Panc1 (cell line): ENCODE measurements at regions not wholly inside any gene's neighbourhood (a gene's known extent, or its start where the extent isn't known, plus 50 kb on each side); places are given as distances from the start of the nearest gene placed in this dataset.

Experiments
- ATAC-seq: fragments of 200-7000 bp; cut with Tn5 transposase; 2 replicates; pipeline ENCODE4 v1.9.1; 2020; ENCODE audit warnings: mild to moderate bottlenecking, moderate library complexity
- BruUV-seq: library from RNA; stranded (reverse); fragments of 400-500 nt; replicated peaks from 2 replicates; lab custom pipeline; 2021; lab: Mats Ljungman, UMichigan
- CTCF ChIA-PET: fragments of 300-600 bp; sonication (Branson Sonifier 250); formaldehyde crosslinking; loops from one replicate; lab custom pipeline; 2022; ENCODE audit warnings: antibody characterized with exemption; lab: Charles Lee
- POLR2A ChIA-PET: fragments of 300-600 bp; sonication (Branson Sonifier 250); formaldehyde crosslinking; loops from one replicate; lab custom pipeline; 2022; ENCODE audit warnings: antibody characterized with exemption; lab: Charles Lee
- DNase-seq: peaks from one replicate; pipeline ENCODE4 v3.0.0-alpha.2; 2010; ENCODE audit warnings: low read depth, low spot score
- H3K27ac ChIP-seq: 2 replicates; pipeline ENCODE4 v1.5.1; 2011; ENCODE audit warnings: mild to moderate bottlenecking, low read length, inconsistent platforms
- H3K27me3 ChIP-seq: fragments of 200-500 bp; sonication (Bioruptor generic); 2 replicates; pipeline ENCODE4 v1.6.0; 2014; ENCODE audit warnings: low read length, inconsistent platforms; ENCODE audit not compliant: control insufficient read depth, insufficient read depth
- H3K36me3 ChIP-seq: fragments of 200-500 bp; sonication (Bioruptor generic); 2 replicates; pipeline ENCODE4 v1.5.1; 2014; ENCODE audit warnings: inconsistent platforms, mild to moderate bottlenecking, low read length, moderate library complexity; ENCODE audit not compliant: control insufficient read depth, insufficient read depth
- H3K4me1 ChIP-seq: 2 replicates; pipeline ENCODE4 v1.5.1; 2011; ENCODE audit warnings: inconsistent platforms, mild to moderate bottlenecking, low read length, moderate library complexity; ENCODE audit not compliant: control insufficient read depth, insufficient read depth
- H3K4me3 ChIP-seq, 2 experiments: 2 replicates each; pipeline ENCODE4 v1.5.1; 2011 to 2012; ENCODE audit warnings: low read depth in 2 of 2, low read length in 2 of 2, mild to moderate bottlenecking in 2 of 2, inconsistent platforms in 1 of 2, moderate library complexity in 1 of 2
- H3K9me3 ChIP-seq: fragments of 200-500 bp; sonication (Bioruptor generic); 2 replicates; pipeline ENCODE4 v1.5.1; 2014; ENCODE audit warnings: low read depth, mild to moderate bottlenecking, inconsistent platforms, low read length, moderate library complexity; ENCODE audit not compliant: control insufficient read depth, insufficient read depth
- CTCF ChIP-seq: fragments of 450-650 bp; IDR thresholded peaks from 2 replicates; pipeline ENCODE4 v1.5.1; 2017; ENCODE audit warnings: mild to moderate bottlenecking
- POLR2AphosphoS5 ChIP-seq: IDR thresholded peaks from 2 replicates; pipeline ENCODE4 v1.6.1; 2012; ENCODE audit warnings: mild to moderate bottlenecking, low read depth, low read length, moderate library complexity
- REST ChIP-seq, 2 experiments: IDR thresholded peaks; 2 replicates each; pipeline ENCODE4 v1.6.1; 2011 to 2012; ENCODE audit warnings: low read depth in 2 of 2, control low read depth in 1 of 2, low read length in 1 of 2, mild to moderate bottlenecking in 1 of 2, moderate library complexity in 1 of 2; ENCODE audit not compliant: insufficient read depth in 1 of 2
- SIN3A ChIP-seq: IDR thresholded peaks from 2 replicates; pipeline ENCODE4 v1.6.1; 2012; ENCODE audit warnings: low read depth, mild to moderate bottlenecking, low read length, moderate library complexity, borderline replicate concordance; ENCODE audit not compliant: insufficient read depth
- TCF7L2 ChIP-seq: IDR thresholded peaks from 2 replicates; pipeline ENCODE4 v1.6.1; 2011; ENCODE audit warnings: mild to moderate bottlenecking, low read depth, low read length, inconsistent platforms
- in situ Hi-C: cut with HindIII; loops from 2 replicates; pipeline ENCODE4 v1.10.0; 2016; ENCODE audit warnings: low sequenced_read_pairs, low pct_unique_long_range_greater_than_20kb
- intact Hi-C: fragments of 100-400 bp; cut with micrococcal nuclease; formaldehyde crosslinking; loops from one replicate; pipeline ENCODE4 v1.10.0; 2022; ENCODE audit not compliant: unreplicated experiment

DNA sequence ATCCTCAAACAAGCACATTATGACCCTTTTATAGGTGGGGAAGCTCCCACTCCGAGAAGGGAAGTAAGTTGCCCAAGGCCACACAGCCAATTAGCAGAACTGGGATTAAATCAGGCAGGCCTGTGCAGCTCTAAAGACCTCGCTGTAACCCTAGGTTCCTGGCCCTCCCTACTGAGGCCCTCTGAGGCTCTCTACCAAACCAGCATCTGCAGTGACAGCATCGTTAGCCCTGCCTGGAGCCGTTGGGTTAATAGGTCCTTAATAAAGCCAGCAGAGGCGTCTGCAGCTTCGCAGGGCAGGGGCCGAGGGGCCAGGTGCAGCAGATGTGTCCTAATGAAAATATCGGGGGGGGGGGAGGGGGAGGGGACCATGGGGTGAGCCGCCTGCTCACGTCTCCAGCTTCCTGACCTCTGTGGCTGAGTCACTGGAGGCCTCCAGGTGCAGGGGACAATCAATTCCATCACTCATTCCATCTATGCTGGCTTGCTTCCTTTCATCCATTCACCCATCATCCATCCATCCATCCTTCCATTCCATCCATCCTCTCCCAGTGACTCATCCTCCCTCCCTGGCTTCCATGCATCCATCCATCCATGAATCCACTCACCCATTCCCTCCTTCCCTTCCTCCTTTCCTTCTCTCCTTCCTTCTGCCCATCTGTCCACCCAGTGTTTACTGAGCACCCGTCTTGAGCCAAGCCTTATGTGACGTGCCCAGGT, 203.9 kb downstream of the C9orf50 start:
- no peaks in the 10 kb centered on the region for H3K9me3 ChIP-seq
- intact Hi-C loops = loop anchor here (10.0 kb wide), 1 partner anchor 68 kb away; no protein-coding TSS in a partner anchor
- BruUV-seq = no TSS peak
- ATAC-seq (no peak), DNase-seq (no peak)
- TF ChIP-seq TCF7L2 (no peak), REST (IDR thresholded peaks at IDR 0.05; ENCODE audit: insufficient read depth in 1 of 2, low read depth in 2 of 2, low read length in 1 of 2) (no peak), CTCF (no peak), SIN3A (no peak), POLR2AphosphoS5 (no peak)
- H3K4me3 ChIP-seq = no peak overlapping the region
- H3K27ac ChIP-seq = peak overlapping the region; percentile 84
- in situ Hi-C loops = no loop called here
- POLR2A ChIA-PET = no interaction called here
- peaks cover 39% of the 10 kb centered on the region for H3K4me1 ChIP-seq
- no peaks in the 10 kb centered on the region for H3K36me3 ChIP-seq
- CTCF ChIA-PET = interaction anchor here (1.3 kb wide), 1 partner anchor 64 kb away, joined by 4 read pairs; no protein-coding TSS in a partner anchor
- H3K27me3 ChIP-seq = no peaks in the 10 kb centered on the region

DNA sequence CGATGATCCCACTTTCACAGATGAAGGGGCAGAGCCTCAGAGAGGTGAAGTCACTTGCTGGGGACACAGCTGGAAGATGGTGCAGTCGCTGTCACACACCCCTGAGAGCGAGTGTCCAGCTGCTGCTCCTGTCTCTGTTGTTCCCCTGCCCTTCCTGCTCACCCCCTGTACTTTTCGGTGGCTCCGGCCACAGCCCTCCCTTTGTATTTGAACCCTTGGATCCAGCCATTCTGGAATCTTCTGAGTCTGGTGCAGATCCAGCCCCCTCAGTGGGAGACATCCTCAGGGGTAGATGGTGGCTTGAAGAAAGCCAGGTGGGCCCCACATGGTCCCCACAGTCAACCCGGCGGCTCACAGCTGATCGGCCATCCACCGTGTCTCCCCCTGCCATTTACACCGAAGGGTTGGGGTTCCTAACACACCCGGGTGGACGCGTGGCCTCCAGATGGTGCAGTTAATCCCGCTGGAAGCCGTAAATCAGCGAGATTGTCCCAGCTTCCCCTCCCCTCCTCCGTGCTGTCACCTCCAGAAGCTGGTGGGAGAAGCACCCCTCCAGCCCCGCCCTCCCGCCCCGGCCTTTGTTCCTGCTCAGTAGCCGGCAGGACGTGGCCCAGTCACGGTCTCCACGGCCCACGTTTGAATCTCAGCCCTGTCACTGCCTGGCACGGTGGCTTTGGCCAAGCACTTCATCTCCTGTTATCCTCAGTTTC, 204.8 kb downstream of the C9orf50 start:
- DNase-seq = no peak
- H3K27ac ChIP-seq = peak overlapping the region; percentile 95
- peaks cover 39% of the 10 kb centered on the region for H3K4me1 ChIP-seq
- H3K36me3 ChIP-seq = no peaks in the 10 kb centered on the region
- ChIA-PET POLR2A (no interaction called here), CTCF (interaction anchor here (0.5 to 1.3 kb wide), 2 partner anchors 20 to 63 kb away, joined by 4 to 6 read pairs; no protein-coding TSS in a partner anchor)
- TF ChIP-seq SIN3A = no peak
- no peak for TF ChIP-seq POLR2AphosphoS5
- TF ChIP-seq TCF7L2 = no peak
- no peak for TF ChIP-seq REST (IDR thresholded peaks at IDR 0.05; ENCODE audit: insufficient read depth in 1 of 2, low read depth in 2 of 2, low read length in 1 of 2)
- no peak for TF ChIP-seq CTCF
- in situ Hi-C loops (no loop called here), intact Hi-C loops (loop anchor here (10.0 kb wide), 1 partner anchor 69 kb away; no protein-coding TSS in a partner anchor)
- H3K4me3 ChIP-seq = no peak overlapping the region
- no peaks in the 10 kb centered on the region for H3K27me3 ChIP-seq
- no TSS peak for BruUV-seq
- no peaks in the 10 kb centered on the region for H3K9me3 ChIP-seq
- no peak for ATAC-seq
